BE2C (cell line): ENCODE measurements at regions not wholly inside any gene's neighbourhood (a gene's known extent, or its start where the extent isn't known, plus 50 kb on each side); places are given as distances from the start of the nearest gene placed in this dataset.

Experiments
- DNase-seq: peaks from one replicate; pipeline ENCODE4 v3.0.0-alpha.2; 2020
- H3K27me3 ChIP-seq: fragments of 250-450 bp; sonication (Bioruptor Pico); 2 replicates; pipeline ENCODE4 v1.5.1; 2020; ENCODE audit warnings: mild to moderate bottlenecking
- H3K36me3 ChIP-seq: fragments of 250-450 bp; sonication (Bioruptor Pico); 2 replicates; pipeline ENCODE4 v1.5.1; 2020; ENCODE audit warnings: mild to moderate bottlenecking
- H3K4me1 ChIP-seq: fragments of 250-450 bp; sonication (Bioruptor Pico); 2 replicates; pipeline ENCODE4 v1.5.1; 2020
- H3K4me3 ChIP-seq: 2 replicates; pipeline ENCODE4 v1.5.1; 2011; ENCODE audit warnings: low read depth, low read length
- H3K9me3 ChIP-seq: fragments of 250-450 bp; sonication (Bioruptor Pico); 2 replicates; pipeline ENCODE4 v1.5.1; 2020
- TF ChIP-seq, protein P1 (sequence below): IDR thresholded peaks from 2 replicates; pipeline ENCODE4 v1.5.1; 2012; ENCODE audit warnings: mild to moderate bottlenecking, low read depth, low read length

DNA sequence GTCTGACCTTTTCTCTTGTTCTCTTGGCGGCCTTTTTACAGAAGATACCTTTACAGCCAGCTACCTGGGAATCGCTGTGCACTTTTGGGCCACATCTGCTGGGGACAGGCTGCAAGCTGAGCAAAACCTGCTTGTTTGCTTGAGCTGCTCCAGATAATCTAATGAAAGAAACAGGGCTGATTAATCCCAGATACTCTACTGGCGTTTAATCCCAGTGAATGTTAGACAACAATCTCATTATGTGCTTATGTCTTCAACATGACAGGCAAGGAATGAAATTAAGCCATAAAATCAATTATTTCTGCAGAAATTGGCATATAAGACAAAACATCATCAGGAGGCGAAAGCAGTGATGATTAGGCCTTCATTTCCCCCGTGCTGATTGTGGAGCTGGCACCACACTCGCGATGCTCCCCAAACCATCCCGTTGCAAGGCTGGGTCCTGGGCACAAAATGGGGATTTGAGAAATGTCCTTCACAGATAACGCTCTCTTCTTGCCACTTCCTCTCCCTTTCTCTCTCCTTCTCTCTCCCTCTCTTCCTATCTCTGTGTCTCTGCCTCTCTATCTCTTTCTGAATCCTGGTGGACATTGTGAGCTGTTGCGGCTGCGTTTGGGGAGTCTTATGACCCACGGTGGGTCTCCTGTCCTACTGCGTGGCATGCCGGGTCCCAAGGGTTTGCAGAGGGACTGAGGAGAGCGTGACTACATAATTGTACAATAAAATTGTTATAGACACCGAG, 1053.8 kb downstream of the TBC1D22A start:
- no peak for DNase-seq
- H3K4me3 ChIP-seq: no peak overlapping the region
- TF ChIP-seq, protein P1, sequence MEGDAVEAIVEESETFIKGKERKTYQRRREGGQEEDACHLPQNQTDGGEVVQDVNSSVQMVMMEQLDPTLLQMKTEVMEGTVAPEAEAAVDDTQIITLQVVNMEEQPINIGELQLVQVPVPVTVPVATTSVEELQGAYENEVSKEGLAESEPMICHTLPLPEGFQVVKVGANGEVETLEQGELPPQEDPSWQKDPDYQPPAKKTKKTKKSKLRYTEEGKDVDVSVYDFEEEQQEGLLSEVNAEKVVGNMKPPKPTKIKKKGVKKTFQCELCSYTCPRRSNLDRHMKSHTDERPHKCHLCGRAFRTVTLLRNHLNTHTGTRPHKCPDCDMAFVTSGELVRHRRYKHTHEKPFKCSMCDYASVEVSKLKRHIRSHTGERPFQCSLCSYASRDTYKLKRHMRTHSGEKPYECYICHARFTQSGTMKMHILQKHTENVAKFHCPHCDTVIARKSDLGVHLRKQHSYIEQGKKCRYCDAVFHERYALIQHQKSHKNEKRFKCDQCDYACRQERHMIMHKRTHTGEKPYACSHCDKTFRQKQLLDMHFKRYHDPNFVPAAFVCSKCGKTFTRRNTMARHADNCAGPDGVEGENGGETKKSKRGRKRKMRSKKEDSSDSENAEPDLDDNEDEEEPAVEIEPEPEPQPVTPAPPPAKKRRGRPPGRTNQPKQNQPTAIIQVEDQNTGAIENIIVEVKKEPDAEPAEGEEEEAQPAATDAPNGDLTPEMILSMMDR: no peak

GRCh38 chr22:47814474-47814873, 1052.0 kb downstream of the TBC1D22A start:
- no peaks in the 10 kb centered on the region for H3K27me3 ChIP-seq
- no peaks in the 10 kb centered on the region for H3K36me3 ChIP-seq

More for the DNA sequence above, 1053.8 kb downstream of the TBC1D22A start:
- H3K36me3 ChIP-seq: no peaks in the 10 kb centered on the region
- peaks cover 2% of the 10 kb centered on the region; the same call in 1 of the 2 replicates for H3K9me3 ChIP-seq
- H3K4me1 ChIP-seq: no peaks in the 10 kb centered on the region
- H3K27me3 ChIP-seq: no peaks in the 10 kb centered on the region

DNA sequence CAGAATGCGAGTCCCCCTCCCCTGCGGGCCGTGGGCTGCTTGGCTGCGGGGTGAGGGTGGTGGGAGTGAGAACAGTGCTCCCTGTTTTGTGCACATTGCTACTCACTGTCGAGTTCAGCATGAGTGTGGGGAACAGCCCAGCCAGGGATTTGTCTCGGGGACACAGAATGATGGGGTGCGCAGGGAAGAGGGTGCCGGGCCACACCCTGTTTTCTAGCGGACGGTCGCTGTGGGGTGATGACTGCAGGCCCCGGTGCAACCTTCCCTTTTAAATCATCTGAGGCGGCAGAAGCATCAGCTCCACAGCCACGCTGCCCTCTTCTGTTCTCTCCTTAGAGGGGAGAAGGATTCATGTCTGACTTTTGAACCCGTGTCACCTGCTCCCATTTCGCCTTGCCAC, 1051.2 kb downstream of the TBC1D22A start:
- H3K4me1 ChIP-seq: no peaks in the 10 kb centered on the region
- H3K36me3 ChIP-seq: no peaks in the 10 kb centered on the region
- H3K4me3 ChIP-seq: no peak overlapping the region
- H3K9me3 ChIP-seq: peaks cover 2% of the 10 kb centered on the region; the same call in 1 of the 2 replicates
- TF ChIP-seq, protein P1: no peak
- no peak for DNase-seq
- no peaks in the 10 kb centered on the region for H3K27me3 ChIP-seq

More at GRCh38 chr22:47814474-47814873, 1052.0 kb downstream of the TBC1D22A start:
- Histone ChIP-seq H3K9me3 (peaks cover 2% of the 10 kb centered on the region; the same call in 1 of the 2 replicates), H3K4me1 (no peaks in the 10 kb centered on the region), H3K4me3 (no peak overlapping the region)
- TF ChIP-seq, protein P1: no peak
- DNase-seq: no peak

DNA sequence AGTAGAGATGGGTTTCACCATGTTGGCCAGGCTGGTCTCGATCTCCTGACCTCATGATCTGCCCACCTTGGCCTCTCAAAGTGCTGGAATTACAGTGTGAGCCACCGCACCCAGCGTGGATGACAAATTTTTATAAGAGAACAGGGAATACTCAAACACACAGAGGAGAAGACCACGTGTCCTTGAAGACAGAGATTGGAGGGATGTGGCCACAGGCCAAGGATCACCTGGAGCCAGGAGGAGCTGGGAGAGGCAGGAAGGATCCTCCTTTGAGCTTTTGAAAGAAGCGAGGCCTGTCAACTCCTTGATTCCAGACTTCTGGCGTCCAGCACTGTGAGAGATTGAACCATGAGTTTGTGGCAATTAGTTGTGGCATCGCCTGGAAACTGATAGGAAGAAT, 1049.5 kb downstream of the TBC1D22A start:
- Histone ChIP-seq H3K9me3 (peaks cover 2% of the 10 kb centered on the region; the same call in 1 of the 2 replicates), H3K36me3 (no peaks in the 10 kb centered on the region), H3K4me1 (no peaks in the 10 kb centered on the region), H3K27me3 (no peaks in the 10 kb centered on the region), H3K4me3 (no peak overlapping the region)
- DNase-seq: no peak
- TF ChIP-seq, protein P1: no peak

- no peaks in the 10 kb centered on the region for H3K36me3 ChIP-seq
- no peaks in the 10 kb centered on the region for H3K27me3 ChIP-seq
- TF ChIP-seq, protein P1: no peak
- DNase-seq: no peak
- H3K4me1 ChIP-seq: no peaks in the 10 kb centered on the region
- H3K4me3 ChIP-seq: no peak overlapping the region
- peaks cover 2% of the 10 kb centered on the region; the same call in 1 of the 2 replicates for H3K9me3 ChIP-seq
These were observed 1048.4 kb downstream of the TBC1D22A start for GRCh38 chr22:47810505-47811500.
